NCI-H69 (cell line): ENCODE measurements at regions not wholly inside any gene's neighbourhood (a gene's known extent, or its start where the extent isn't known, plus 50 kb on each side); places are given as distances from the start of the nearest gene placed in this dataset.
"Not testable (repeated sequence)": the region's sequence is repeated elsewhere in the genome, so short reads cannot be mapped to it uniquely, and the experiment has no call there.

ENCODE experiments used
- DNase-seq: peaks from one replicate; lab custom pipeline; 2025; lab: John Stamatoyannopoulos, UW

DNA sequence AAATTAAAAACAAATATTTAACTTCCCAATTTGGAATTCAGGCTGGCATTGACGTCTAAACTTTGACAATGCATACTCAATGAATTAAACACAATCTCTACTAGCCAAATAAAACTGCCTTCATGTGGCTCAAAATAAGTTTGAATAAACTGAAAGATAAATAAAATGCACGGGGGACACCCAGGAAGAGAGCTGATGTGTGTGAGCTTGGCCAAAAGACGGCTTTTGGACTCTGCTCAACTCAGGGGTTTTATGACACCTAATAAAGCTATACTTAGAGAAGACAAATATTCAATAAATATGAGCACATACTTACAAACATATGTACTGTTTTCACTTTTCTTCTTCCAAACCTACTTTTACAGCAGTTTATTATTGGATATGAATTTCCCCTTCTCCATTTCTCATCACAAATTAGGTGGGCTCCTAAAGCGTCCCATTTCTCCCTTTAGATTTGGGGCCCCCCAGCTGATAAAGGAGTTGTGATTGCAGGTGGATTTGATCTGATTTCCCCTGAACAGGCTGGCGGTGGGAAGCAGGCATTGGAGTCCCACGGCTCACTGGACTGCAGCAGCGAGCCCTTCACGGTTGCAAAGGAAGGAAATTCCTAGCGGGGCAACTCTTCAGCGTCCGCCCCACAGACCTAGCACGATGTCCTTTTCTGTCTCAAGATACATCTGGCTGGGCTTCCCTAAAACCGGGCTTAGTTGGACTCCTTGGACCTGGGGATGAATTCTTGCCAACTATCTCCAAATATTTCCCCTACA lies 79.6 kb downstream of the INSIG1 start:
- no peak for DNase-seq

- DNase-seq = no peak
Observed at GRCh38 chr7:155377838-155378579, 79.9 kb upstream of the EN2 start.

GRCh38 chr7:155378580-155378934 lies 79.4 kb upstream of the EN2 start:
- no peak for DNase-seq

- no peak for DNase-seq
Observed at GRCh38 chr7:155378959-155379871, 78.7 kb upstream of the EN2 start.

GRCh38 chr7:155380221-155380861 lies 77.6 kb upstream of the EN2 start:
- peak; percentile 86 for DNase-seq

- no peak for DNase-seq
Observed at GRCh38 chr7:155380976-155381851, 76.7 kb upstream of the EN2 start.

GRCh38 chr7:155381852-155382801 lies 75.8 kb upstream of the EN2 start:
- DNase-seq = no peak

GRCh38 chr7:155382802-155383171 lies 75.1 kb upstream of the EN2 start:
- DNase-seq = no peak

DNA sequence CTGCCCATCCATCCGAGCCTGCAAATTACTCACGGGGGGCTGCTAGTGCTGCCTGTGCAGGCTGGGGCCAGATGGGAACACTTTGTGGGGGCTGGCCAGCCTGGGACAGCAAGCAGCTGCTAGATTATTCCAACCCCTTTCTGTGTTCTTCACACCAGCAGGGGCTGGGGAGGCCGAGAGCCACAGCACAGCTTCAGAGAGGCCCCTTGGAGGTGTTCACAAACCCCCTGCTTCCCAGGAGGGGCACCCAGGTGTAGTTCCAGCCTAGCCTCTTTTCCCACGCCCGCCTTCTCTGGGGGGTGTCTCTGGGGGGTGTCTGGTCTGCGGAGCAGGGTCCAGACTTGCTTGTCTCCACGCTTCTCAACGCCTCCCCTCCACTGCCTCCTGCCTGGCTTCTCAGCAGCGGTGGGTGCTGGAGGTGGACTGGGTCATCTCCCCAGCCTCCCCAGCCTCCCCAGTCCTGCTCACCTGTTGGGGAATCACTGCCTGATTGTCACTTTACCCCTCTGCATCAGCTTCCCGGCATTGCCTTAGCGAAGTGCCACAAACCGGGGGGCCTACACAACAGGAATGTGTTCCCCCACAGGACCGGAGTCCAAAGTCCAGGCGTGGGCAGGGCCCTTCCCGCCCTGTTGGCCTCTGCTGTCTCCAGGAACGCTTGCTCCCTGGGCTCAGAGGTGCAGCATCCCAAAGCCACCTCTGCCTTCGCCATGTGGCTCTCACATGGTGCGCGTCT lies 74.0 kb upstream of the EN2 start:
- no peak for DNase-seq

- no peak for DNase-seq
Observed at GRCh38 chr7:155384751-155385150, 73.2 kb upstream of the EN2 start.

- DNase-seq = not testable (repeated sequence)
Observed at GRCh38 chr7:155385182-155385581, 72.7 kb upstream of the EN2 start.

- DNase-seq = no peak
Observed at GRCh38 chr7:155386608-155387007, 71.3 kb upstream of the EN2 start.

DNA sequence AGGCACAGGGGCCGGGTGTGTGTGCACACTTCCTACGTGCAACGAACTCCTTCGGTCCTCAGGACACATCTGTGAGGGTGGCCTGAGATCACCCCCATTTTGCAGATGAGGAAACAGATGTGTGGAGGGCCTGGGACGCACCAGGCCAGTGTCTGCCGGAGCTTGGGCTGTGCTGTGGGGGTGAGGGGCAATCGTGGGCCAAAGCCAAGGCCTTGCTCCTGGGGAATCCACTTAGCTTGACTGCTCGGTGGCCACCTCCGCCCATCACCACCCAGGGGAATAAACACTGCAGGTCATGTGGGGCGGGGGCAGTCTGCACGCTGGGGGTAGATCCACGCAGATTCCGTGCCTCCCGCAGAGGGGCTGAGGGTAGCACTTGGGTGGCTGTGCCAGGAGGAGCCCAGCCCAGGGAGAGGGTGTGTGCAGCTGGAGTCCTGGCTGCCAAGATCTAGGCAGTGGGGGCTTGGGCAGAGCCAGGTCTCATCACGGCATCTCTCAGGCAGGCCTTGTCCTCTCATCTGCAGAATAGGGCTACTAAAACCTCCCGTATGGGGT lies 70.8 kb upstream of the EN2 start:
- DNase-seq = no peak

- DNase-seq = no peak
Observed at GRCh38 chr7:155388561-155388960, 69.4 kb upstream of the EN2 start.

GRCh38 chr7:155391414-155391813 lies 66.5 kb upstream of the EN2 start:
- DNase-seq = no peak

DNA sequence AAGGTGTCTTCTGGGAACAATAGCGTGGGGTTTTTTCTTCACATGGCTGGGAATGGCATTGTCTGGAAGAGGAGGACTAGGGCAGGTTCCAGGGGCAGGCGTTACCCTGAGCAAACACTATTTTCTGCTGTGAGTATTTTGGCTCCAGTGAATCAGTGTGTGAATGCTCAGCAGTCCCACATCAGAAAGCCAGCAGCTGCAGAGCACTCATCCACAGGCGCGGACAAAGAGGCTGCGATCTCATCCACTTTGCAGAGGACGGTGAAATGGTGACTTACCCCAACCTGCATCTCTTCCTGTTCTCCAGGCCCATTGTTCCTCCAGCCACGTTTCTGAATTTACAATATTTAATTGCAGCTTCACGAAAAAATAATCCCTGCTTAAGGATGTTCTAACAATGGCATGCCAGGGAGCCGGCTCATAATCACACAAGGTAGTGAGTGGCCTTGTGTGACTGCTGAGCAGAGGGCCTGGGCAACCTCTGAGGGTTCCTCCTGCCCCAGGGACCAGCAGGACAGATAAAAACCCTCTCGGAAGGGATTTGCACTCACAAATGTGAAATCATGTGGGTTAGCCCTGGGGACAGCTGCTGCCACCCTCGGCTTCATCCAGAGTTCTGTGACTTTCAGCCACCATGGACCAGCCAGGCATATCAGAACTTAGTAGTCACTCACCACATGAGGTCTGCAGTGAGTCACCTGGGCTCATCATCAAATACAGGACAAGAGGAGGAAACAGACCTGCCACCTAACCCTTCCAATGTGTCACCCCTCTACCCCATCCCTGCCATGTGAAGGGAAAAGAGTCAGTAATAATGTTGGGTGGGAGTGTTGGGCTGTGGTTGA lies 65.0 kb upstream of the EN2 start:
- peak; percentile 53 for DNase-seq

DNA sequence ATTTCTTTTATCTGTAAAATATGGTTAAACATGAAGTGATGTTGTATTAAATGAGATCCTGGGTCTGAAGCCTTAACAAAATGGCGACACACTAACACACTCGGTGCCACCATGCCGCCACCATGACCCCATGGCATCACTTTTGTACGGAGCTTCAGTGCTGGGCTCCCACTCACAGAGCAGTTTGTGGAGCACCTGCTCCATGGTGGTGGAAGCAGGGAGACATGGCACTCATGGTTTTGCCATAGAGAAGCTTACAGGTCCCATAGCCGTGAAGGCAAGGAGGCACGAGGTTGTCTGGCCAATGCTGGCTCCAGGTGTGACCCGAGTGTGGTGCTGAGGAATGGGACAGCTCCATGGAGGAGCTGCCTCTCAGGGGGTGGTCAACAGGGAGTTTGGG lies 63.5 kb upstream of the EN2 start:
- DNase-seq = no peak

DNA sequence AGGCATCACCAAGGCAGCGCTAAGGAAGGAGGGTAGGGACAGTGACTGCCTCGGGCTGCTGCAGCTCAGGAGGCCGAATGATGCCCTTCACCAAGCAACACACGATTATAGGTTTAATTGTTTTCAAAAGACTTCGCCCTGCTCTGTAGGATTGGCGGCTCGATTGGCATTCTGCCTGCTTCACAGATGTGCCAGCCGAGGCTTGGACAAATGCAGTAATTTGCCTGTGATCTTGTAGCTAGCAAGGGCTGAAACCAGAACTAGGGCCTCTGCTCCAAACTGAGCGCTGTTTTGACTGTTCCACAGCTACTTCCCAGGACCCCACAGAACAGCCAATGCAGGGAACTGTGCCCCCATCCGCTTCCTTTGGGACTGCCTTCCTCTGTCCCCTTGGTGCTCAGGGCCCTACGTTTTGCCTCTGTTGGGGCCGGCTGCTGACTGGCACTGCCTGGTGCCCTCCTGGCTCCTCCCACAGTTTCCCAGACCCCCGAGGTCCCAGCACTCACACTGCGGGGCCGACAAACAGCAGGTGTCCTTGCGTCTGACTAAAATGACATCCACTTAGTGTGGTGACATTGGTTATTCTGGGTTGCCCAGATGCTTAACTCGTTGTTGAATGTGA lies 62.6 kb upstream of the EN2 start:
- DNase-seq = peak; percentile 83
